Epithelial cell of esophagus (primary cell): ENCODE measurements at regions not wholly inside any gene's neighbourhood (a gene's known extent, or its start where the extent isn't known, plus 50 kb on each side); places are given as distances from the start of the nearest gene placed in this dataset.
A peak's percentile ranks its signal among the peaks of the same experiment; 100 is the strongest.

Experiments used
- DNase-seq: peaks from one replicate; pipeline ENCODE4 v3.0.0; 2010; ENCODE audit warnings: low read depth
- H3K4me3 ChIP-seq: 2 replicates; pipeline ENCODE4 v1.5.1; 2011; ENCODE audit warnings: mild to moderate bottlenecking, low read length, control low read depth
- CTCF ChIP-seq: IDR thresholded peaks from 2 replicates; pipeline ENCODE4 v1.5.1; 2011; ENCODE audit warnings: low read depth, mild to moderate bottlenecking, low read length, control low read depth, inconsistent platforms; ENCODE audit not compliant: insufficient read depth; ENCODE audit errors: missing control alignments

DNA sequence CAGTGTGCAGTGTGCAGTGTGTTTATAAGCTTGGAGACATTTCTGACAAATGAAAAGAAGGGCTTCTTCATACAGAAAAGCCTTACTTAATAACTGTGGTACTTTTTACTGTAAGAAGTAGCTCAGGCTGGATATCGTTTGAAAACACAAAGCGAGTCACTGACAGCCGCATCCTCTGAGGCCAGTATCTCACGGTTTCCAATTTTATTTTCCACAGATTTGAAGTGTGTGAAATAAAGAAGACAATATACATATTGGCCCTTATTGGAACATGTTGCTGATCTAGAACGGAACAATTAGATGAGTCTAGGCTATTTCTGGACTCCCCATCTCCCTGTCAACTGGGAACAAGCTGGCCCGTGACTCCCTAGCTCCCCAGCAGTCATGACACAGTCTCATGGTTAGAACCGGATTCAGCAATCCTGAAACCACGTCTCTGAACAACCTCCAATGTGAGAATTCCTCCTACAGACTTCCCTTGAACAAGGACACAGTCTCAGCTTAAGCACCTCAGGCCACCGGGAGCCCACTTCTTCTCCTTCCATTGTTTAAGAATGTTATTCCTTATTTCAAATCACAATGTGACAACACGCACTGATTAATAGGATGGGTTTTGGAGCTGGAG lies 484.5 kb downstream of the COG6 start:
- no peak overlapping the region for H3K4me3 ChIP-seq
- DNase-seq: no peak
- TF ChIP-seq CTCF: no peak

GRCh38 chr13:40141859-40142555 lies 486.5 kb downstream of the COG6 start:
- TF ChIP-seq CTCF: no peak
- H3K4me3 ChIP-seq: no peak overlapping the region
- no peak for DNase-seq

- no peak overlapping the region for H3K4me3 ChIP-seq
- no peak for DNase-seq
- TF ChIP-seq CTCF: no peak
Observed at GRCh38 chr13:40143106-40143505, 487.6 kb downstream of the COG6 start.

DNA sequence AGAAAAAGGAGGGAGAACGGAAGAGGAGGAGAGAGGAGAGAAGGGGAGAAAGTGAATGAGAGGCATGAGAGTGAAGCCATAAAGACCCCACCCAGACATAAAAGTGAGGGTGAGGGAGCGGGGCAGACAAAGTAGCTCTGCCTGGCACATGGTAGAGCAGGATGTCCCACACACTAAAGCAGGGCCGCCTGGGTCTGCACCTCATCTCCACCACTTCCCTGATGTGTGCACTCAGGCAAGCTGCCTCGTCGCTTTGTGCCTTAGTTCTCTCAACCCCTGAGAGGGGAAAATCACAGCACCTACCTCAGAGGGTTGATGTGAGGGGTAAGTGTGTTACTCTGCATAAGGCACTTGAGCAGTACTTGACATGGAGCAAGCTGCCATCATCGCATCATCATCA lies 488.1 kb downstream of the COG6 start:
- no peak for TF ChIP-seq CTCF
- H3K4me3 ChIP-seq: no peak overlapping the region
- no peak for DNase-seq

- DNase-seq: no peak
- no peak overlapping the region for H3K4me3 ChIP-seq
- TF ChIP-seq CTCF: no peak
Observed at GRCh38 chr13:40145139-40145538, 489.7 kb downstream of the COG6 start.

DNA sequence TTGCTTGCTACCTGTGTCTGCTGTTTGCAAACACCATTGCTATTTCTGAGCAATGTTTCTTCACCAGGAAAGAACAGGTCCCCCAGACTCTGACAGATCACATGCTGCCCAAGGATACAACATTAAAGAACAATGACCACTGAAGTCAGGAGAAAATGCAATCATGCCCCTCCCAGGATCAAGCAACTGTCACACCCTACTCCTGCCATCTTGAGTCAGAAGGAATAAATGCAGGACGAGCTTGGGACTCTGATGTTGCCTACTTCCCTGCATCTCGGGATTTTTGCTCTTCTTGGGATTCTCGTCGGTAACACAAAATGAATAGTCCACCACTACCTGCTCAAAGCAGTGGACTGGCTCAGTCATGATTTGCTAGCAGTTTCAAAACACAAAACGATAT lies 490.6 kb downstream of the COG6 start:
- peak; percentile 2 for TF ChIP-seq CTCF
- H3K4me3 ChIP-seq: no peak overlapping the region
- peak; percentile 22 for DNase-seq
